ENCODE measurements at regions not wholly inside any gene's neighbourhood (a gene's known extent, or its start where the extent isn't known, plus 50 kb on each side); places are given as distances from the start of the nearest gene placed in this dataset.

DNA sequence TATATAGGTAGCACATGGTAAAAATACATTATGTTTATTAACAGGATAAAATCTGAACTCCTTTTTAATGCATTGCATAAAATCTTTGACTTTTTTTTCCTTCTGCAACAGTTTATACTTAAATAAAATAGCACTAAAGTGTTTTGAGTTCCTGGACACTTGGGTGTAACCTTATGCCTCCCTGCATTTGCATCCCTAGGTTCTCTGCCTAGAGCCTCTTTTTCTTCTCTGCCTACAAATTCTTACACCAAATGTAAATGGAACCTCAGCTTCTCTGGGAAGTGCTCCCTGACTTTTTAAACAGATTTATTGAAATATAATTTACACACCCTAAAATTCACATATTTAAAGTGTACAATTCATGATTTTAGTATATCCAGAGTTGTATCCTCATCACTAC is 1017.6 kb downstream of the CNTNAP5 start:
- TF ChIP-seq, protein P1, sequence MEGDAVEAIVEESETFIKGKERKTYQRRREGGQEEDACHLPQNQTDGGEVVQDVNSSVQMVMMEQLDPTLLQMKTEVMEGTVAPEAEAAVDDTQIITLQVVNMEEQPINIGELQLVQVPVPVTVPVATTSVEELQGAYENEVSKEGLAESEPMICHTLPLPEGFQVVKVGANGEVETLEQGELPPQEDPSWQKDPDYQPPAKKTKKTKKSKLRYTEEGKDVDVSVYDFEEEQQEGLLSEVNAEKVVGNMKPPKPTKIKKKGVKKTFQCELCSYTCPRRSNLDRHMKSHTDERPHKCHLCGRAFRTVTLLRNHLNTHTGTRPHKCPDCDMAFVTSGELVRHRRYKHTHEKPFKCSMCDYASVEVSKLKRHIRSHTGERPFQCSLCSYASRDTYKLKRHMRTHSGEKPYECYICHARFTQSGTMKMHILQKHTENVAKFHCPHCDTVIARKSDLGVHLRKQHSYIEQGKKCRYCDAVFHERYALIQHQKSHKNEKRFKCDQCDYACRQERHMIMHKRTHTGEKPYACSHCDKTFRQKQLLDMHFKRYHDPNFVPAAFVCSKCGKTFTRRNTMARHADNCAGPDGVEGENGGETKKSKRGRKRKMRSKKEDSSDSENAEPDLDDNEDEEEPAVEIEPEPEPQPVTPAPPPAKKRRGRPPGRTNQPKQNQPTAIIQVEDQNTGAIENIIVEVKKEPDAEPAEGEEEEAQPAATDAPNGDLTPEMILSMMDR (IDR thresholded peaks at IDR 0.05), result no peak
- TF ChIP-seq POLR2A (IDR thresholded peaks at IDR 0.05), result no peak
